H1 (cell line): ENCODE measurements at regions not wholly inside any gene's neighbourhood (a gene's known extent, or its start where the extent isn't known, plus 50 kb on each side); places are given as distances from the start of the nearest gene placed in this dataset.

Source experiments
- CTCF ChIA-PET: fragments of 300-600 bp; sonication (Branson Sonifier 250); formaldehyde crosslinking; loops from one replicate; lab custom pipeline; 2021; ENCODE audit not compliant: partially characterized antibody; lab: Charles Lee
- POLR2A ChIA-PET: fragments of 300-600 bp; sonication (Branson Sonifier 250); formaldehyde crosslinking; loops from one replicate; lab custom pipeline; 2021; ENCODE audit warnings: inconsistent platforms; ENCODE audit not compliant: partially characterized antibody; lab: Charles Lee
- DNase-seq, 2 experiments: peaks; one replicate each; pipeline versions ENCODE4 v3.0.0 to v3.0.0-alpha.2; 2010 to 2022; ENCODE audit warnings: low spot score in 2 of 2, low read depth in 1 of 2, mixed read lengths in 1 of 2
- FAIRE-seq: peaks from 2 replicates; lab custom pipeline; 2011; peaks lifted over from hg19 to GRCh38; lab: Jason Lieb, UNC
- H2AFZ ChIP-seq: 2 replicates; pipeline ENCODE4 v1.8.1; 2012; ENCODE audit warnings: low read length, inconsistent platforms
- H2AK5ac ChIP-seq: 2 replicates; pipeline ENCODE4 v1.6.1; 2013; ENCODE audit warnings: low read depth, low read length
- H2BK120ac ChIP-seq: replicated peaks from 2 replicates; pipeline ENCODE3; 2013; ENCODE audit warnings: low read depth, low read length, inconsistent platforms
- H2BK12ac ChIP-seq: 2 replicates; pipeline ENCODE4 v1.6.1; 2013; ENCODE audit warnings: low read depth, low read length
- H2BK15ac ChIP-seq: 2 replicates; pipeline ENCODE4 v1.6.1; 2013; ENCODE audit warnings: low read length
- H2BK20ac ChIP-seq: 2 replicates; pipeline ENCODE4 v1.6.1; 2013; ENCODE audit warnings: low read length
- H2BK5ac ChIP-seq: 2 replicates; pipeline ENCODE4 v1.6.1; 2013; ENCODE audit warnings: low read depth, low read length
- H3K14ac ChIP-seq: 2 replicates; pipeline ENCODE4 v1.6.1; 2013; ENCODE audit warnings: inconsistent platforms; ENCODE audit not compliant: insufficient read length
- H3K18ac ChIP-seq: 2 replicates; pipeline ENCODE4 v1.6.1; 2013; ENCODE audit warnings: low read length; ENCODE audit errors: extremely low read depth
- H3K23ac ChIP-seq: 2 replicates; pipeline ENCODE4 v1.6.1; 2013; ENCODE audit warnings: inconsistent platforms; ENCODE audit not compliant: insufficient read length
- H3K23me2 ChIP-seq: 2 replicates; pipeline ENCODE4 v1.6.1; 2013; ENCODE audit warnings: low read depth, low read length
- H3K27ac ChIP-seq: 2 replicates; pipeline ENCODE4 v1.6.1; 2011; ENCODE audit warnings: low read depth, low read length, inconsistent platforms
- H3K27me3 ChIP-seq, 4 experiments: replicated peaks in 1 of 4; 1 replicate in 1 of 4; 2 replicates in 3 of 4; pipeline versions ENCODE4 v1.6.1 to v1.8.1; 2011 to 2013; ENCODE audit warnings: low read length in 3 of 4, mild to moderate bottlenecking in 3 of 4, inconsistent platforms in 2 of 4, mixed read lengths in 2 of 4, moderate library complexity in 1 of 4; ENCODE audit not compliant: control insufficient read depth in 3 of 4, insufficient read depth in 3 of 4; ENCODE audit errors: extremely low read depth in 1 of 4
- H3K36me3 ChIP-seq, 4 experiments: 2 replicates each; pipeline versions ENCODE4 v1.6.1 to v1.8.1; 2011 to 2013; ENCODE audit warnings: mild to moderate bottlenecking in 4 of 4, low read length in 3 of 4, moderate library complexity in 2 of 4, control low read depth in 1 of 4, inconsistent platforms in 1 of 4; ENCODE audit not compliant: insufficient read depth in 4 of 4, control insufficient read depth in 2 of 4
- H3K4ac ChIP-seq: replicated peaks from 2 replicates; pipeline ENCODE3; 2013; ENCODE audit warnings: low read length, low read depth, mixed read lengths, inconsistent platforms; ENCODE audit not compliant: insufficient read length
- H3K4me1 ChIP-seq, 4 experiments: replicated peaks in 1 of 4; 1 replicate in 1 of 4; 2 replicates in 3 of 4; pipeline versions ENCODE4 v1.6.1 to v1.8.1; 2011 to 2013; ENCODE audit warnings: low read length in 3 of 4, inconsistent platforms in 2 of 4, mixed read lengths in 1 of 4; ENCODE audit not compliant: insufficient read depth in 4 of 4, control insufficient read depth in 3 of 4
- H3K4me2 ChIP-seq, 2 experiments: 2 replicates each; pipeline versions ENCODE4 v1.6.1 to v1.8.1; 2011 to 2013; ENCODE audit warnings: low read depth in 2 of 2, low read length in 2 of 2, control low read depth in 1 of 2, inconsistent platforms in 1 of 2, mild to moderate bottlenecking in 1 of 2; ENCODE audit not compliant: insufficient read depth in 1 of 2
- H3K4me3 ChIP-seq, 4 experiments: fragments of 200-600, 300-600 bp in 1 of 4; sonication (generic), shearing (Covaris generic), sonication (Bioruptor Twin) in 1 of 4; 2 replicates each; pipeline versions ENCODE4 v1.5.1 to v1.8.1; 2011 to 2016; ENCODE audit warnings: low read length in 4 of 4, low read depth in 3 of 4, control low read depth in 2 of 4, inconsistent platforms in 2 of 4, mild to moderate bottlenecking in 2 of 4, mixed read lengths in 1 of 4, moderate library complexity in 1 of 4; ENCODE audit not compliant: insufficient read depth in 2 of 4; ENCODE audit errors: extremely low read depth in 1 of 4
- H3K56ac ChIP-seq: replicated peaks from 2 replicates; pipeline ENCODE3; 2013; ENCODE audit warnings: low read depth, mild to moderate bottlenecking, mixed read lengths, low read length, inconsistent platforms; ENCODE audit not compliant: insufficient read length
- H3K79me1 ChIP-seq: 2 replicates; pipeline ENCODE4 v1.6.1; 2013; ENCODE audit warnings: low read depth, low read length, control low read depth
- H3K79me2 ChIP-seq, 2 experiments: 2 replicates each; pipeline versions ENCODE4 v1.6.1 to v1.8.1; 2012 to 2013; ENCODE audit warnings: low read length in 2 of 2, mild to moderate bottlenecking in 2 of 2, inconsistent platforms in 1 of 2; ENCODE audit not compliant: insufficient read depth in 2 of 2, control insufficient read depth in 1 of 2
- H3K9ac ChIP-seq, 4 experiments: replicated peaks in 1 of 4; 1 replicate in 1 of 4; 2 replicates in 3 of 4; pipeline versions ENCODE4 v1.6.1 to v1.8.1; 2011 to 2013; ENCODE audit warnings: low read depth in 3 of 4, low read length in 3 of 4, control low read depth in 2 of 4, mild to moderate bottlenecking in 2 of 4, moderate library complexity in 2 of 4, inconsistent platforms in 1 of 4; ENCODE audit errors: extremely low read depth in 1 of 4
- H3K9me3 ChIP-seq, 2 experiments: 2 replicates each; pipeline versions ENCODE4 v1.6.1 to v1.8.1; 2012 to 2013; ENCODE audit warnings: mild to moderate bottlenecking in 2 of 2, moderate library complexity in 2 of 2, control low read depth in 1 of 2, inconsistent platforms in 1 of 2, low read depth in 1 of 2, low read length in 1 of 2, mixed read lengths in 1 of 2; ENCODE audit not compliant: insufficient read depth in 2 of 2
- H4K20me1 ChIP-seq, 2 experiments: replicated peaks in 1 of 2; 2 replicates each; pipeline versions ENCODE3 to v1.8.1; 2011 to 2013; ENCODE audit warnings: inconsistent platforms in 2 of 2, low read length in 2 of 2, mild to moderate bottlenecking in 1 of 2; ENCODE audit not compliant: insufficient read depth in 2 of 2, control insufficient read depth in 1 of 2
- H4K5ac ChIP-seq: 2 replicates; pipeline ENCODE4 v1.6.1; 2013; ENCODE audit warnings: low read length, low read depth, mixed read lengths, inconsistent platforms; ENCODE audit not compliant: insufficient read length
- H4K8ac ChIP-seq: 2 replicates; pipeline ENCODE4 v1.8.0; 2013; ENCODE audit warnings: mild to moderate bottlenecking, moderate library complexity, low read length, inconsistent platforms; ENCODE audit not compliant: insufficient read depth; ENCODE audit errors: extremely low read depth
- H4K91ac ChIP-seq: replicated peaks from 2 replicates; pipeline ENCODE3; 2013; ENCODE audit warnings: low read length, mixed read lengths, inconsistent platforms; ENCODE audit not compliant: insufficient read length
- ASH2L ChIP-seq: fragments of 200-600, 300-600 bp; sonication (generic); IDR thresholded peaks from one replicate; pipeline ENCODE4 v1.7.1; 2017; ENCODE audit warnings: low read length
- BCL11A ChIP-seq, 2 experiments: IDR thresholded peaks; one replicate each; pipeline ENCODE4 v1.6.1; 2011; ENCODE audit warnings: low read depth in 2 of 2, low read length in 2 of 2, mild to moderate bottlenecking in 2 of 2
- CHD1 ChIP-seq: IDR thresholded peaks from 2 replicates; pipeline ENCODE4 v1.6.1; 2012; ENCODE audit warnings: low read depth, low read length, improper control_type of control experiment
- EP300 ChIP-seq, 2 experiments: IDR thresholded peaks; 1 replicate in 1 of 2; 2 replicates in 1 of 2; pipeline ENCODE4 v1.6.1; 2011 to 2012; ENCODE audit warnings: low read depth in 2 of 2, low read length in 2 of 2, mild to moderate bottlenecking in 2 of 2, borderline replicate concordance in 1 of 2, inconsistent platforms in 1 of 2, moderate library complexity in 1 of 2
- JUN ChIP-seq: IDR thresholded peaks from 2 replicates; pipeline ENCODE4 v1.6.1; 2011; ENCODE audit warnings: low read depth, mild to moderate bottlenecking, improper control_type of control experiment, low read length
- MAFK ChIP-seq: IDR thresholded peaks from 2 replicates; pipeline ENCODE4 v1.6.1; 2012; ENCODE audit warnings: low read depth, mild to moderate bottlenecking, improper control_type of control experiment, low read length
- POLR2A ChIP-seq, 2 experiments: IDR thresholded peaks; 1 replicate in 1 of 2; 2 replicates in 1 of 2; pipeline ENCODE4 v1.6.1; 2011; ENCODE audit warnings: low read depth in 2 of 2, low read length in 2 of 2, mild to moderate bottlenecking in 2 of 2; ENCODE audit errors: control extremely low read depth in 1 of 2
- POU5F1 ChIP-seq: IDR thresholded peaks from 2 replicates; pipeline ENCODE4 v1.6.1; 2011; ENCODE audit warnings: low read depth, mild to moderate bottlenecking, low read length, moderate library complexity
- RNF2 ChIP-seq: fragments of 200-900, 300-1000 bp; sonication (generic); IDR thresholded peaks from 2 replicates; pipeline ENCODE4 v1.7.1; 2016; ENCODE audit warnings: borderline replicate concordance, low read depth, mild to moderate bottlenecking, antibody characterized with exemption, low read length; ENCODE audit not compliant: poor library complexity, severe bottlenecking; ENCODE audit errors: missing control alignments
- RXRA ChIP-seq: IDR thresholded peaks from 2 replicates; pipeline ENCODE4 v1.6.1; 2011; ENCODE audit warnings: low read depth, mild to moderate bottlenecking, low read length, moderate library complexity; ENCODE audit not compliant: insufficient read depth
- SAP30 ChIP-seq: fragments of 300-600 bp; sonication (generic); IDR thresholded peaks from 2 replicates; pipeline ENCODE4 v1.7.1; 2012; ENCODE audit warnings: low read length, moderate library complexity, mild to moderate bottlenecking, inconsistent platforms; ENCODE audit not compliant: insufficient read depth, insufficient replicate concordance
- SIRT6 ChIP-seq: IDR thresholded peaks from one replicate; pipeline ENCODE4 v1.7.1; 2012; ENCODE audit warnings: low read length, inconsistent platforms
- TAF7 ChIP-seq: optimal IDR thresholded peaks from 2 replicates; pipeline ENCODE3; 2011; ENCODE audit warnings: low read depth, mild to moderate bottlenecking, inconsistent platforms, low read length, moderate library complexity, borderline replicate concordance
- WGBS, 2 experiments: shearing (Covaris generic) in 1 of 2; methylation state at CpG; one replicate each; pipeline versions ENCODE4 v1.1.6 to v1.1.7; 2013 to 2015; ENCODE audit warnings: low lambda C conversion rate in 2 of 2, mixed read lengths in 2 of 2, inconsistent platforms in 1 of 2, low coverage in 1 of 2, missing lambda C conversion rate in 1 of 2; ENCODE audit not compliant: insufficient replicate concordance in 2 of 2, insufficient coverage in 1 of 2, insufficient read length in 1 of 2; ENCODE audit errors: extremely low coverage in 1 of 2, missing lambda C conversion rate in 1 of 2; 5-methylcytosine and 5-hydroxymethylcytosine counted together
- TF ChIP-seq, protein P1 (sequence below): IDR thresholded peaks from 2 replicates; pipeline ENCODE4 v1.6.1; 2012; ENCODE audit warnings: inconsistent platforms

DNA sequence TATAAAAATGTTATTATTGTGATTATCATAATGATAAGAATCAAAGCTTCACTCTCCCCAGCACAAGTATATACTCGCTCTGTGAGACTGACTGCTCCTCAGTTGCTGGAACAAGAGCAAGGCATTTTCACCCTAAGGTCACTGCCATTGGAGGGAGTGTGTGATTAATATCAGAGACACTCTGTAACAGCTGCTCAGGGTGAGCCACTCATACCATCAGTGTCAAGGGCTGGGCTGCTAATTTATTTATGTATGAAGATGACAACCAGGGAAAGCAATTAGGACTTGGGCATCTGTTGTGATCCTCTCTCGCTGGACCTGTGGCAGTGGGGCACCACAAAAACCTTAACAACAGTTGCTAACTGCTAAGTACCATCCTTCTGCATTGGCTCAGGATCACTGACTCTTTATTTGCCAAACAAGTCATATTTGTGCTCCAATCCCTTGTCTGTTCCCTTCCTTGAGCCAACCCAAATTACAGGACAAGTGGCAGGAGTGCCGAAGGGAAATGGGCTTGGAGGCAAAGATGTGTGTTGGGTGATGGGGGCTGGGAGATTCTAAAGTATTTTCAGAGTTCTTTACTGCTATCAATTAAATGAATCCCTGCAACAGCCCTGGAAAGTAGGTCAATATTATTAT lies 297.5 kb upstream of the STT3B start:
- Histone ChIP-seq H2AK5ac (no peak overlapping the region), H3K4me2 (no peak overlapping the region), H3K23ac (no peak overlapping the region), H3K9ac (no peak overlapping the region), H3K18ac (no peak overlapping the region), H2BK120ac (no peak overlapping the region), H3K27me3 (no peaks in the 10 kb centered on the region), H4K91ac (no peak overlapping the region), H3K56ac (no peak overlapping the region), H2BK12ac (no peak overlapping the region), H3K23me2 (no peaks in the 10 kb centered on the region), H3K79me2 (no peaks in the 10 kb centered on the region), H3K4ac (no peak overlapping the region), H3K9me3 (no peaks in the 10 kb centered on the region), H4K8ac (no peak overlapping the region), H3K27ac (no peak overlapping the region), H2BK5ac (no peak overlapping the region), H3K36me3 (no peaks in the 10 kb centered on the region; a peak in 1 of 8 replicates), H3K4me1 (peaks cover 0 to 6% (median 1%) of the 10 kb centered on the region in 4 experiments; a peak in 1 of 7 replicates), H4K5ac (no peak overlapping the region), H2BK15ac (no peak overlapping the region), H3K4me3 (no peak overlapping the region), H2AFZ (no peak overlapping the region), H3K14ac (no peak overlapping the region), H3K79me1 (no peaks in the 10 kb centered on the region), H4K20me1 (no peaks in the 10 kb centered on the region), H2BK20ac (no peak overlapping the region)
- FAIRE-seq (no peak), DNase-seq (no peak)
- ChIA-PET CTCF (no interaction called here), POLR2A (no interaction called here)
- WGBS, 2 experiments: 78% methylated on average over 3 of the region's 3 CpGs; no CpG with 5 or more reads in 1 of the 2 experiments
- TF ChIP-seq, protein P1, sequence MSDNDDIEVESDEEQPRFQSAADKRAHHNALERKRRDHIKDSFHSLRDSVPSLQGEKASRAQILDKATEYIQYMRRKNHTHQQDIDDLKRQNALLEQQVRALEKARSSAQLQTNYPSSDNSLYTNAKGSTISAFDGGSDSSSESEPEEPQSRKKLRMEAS: no peak
- TF ChIP-seq SIRT6 (no peak), RXRA (no peak), RNF2 (no peak), BCL11A (IDR thresholded peaks at IDR 0.05; ENCODE audit: low read depth in 2 of 2, low read length in 2 of 2) (no peak), ASH2L (no peak), POU5F1 (no peak), MAFK (no peak), CHD1 (no peak), JUN (no peak), POLR2A (IDR thresholded peaks at IDR 0.05; ENCODE audit: control extremely low read depth in 1 of 2, low read depth in 2 of 2, low read length in 2 of 2) (no peak), SAP30 (no peak), EP300 (IDR thresholded peaks at IDR 0.05; ENCODE audit: borderline replicate concordance in 1 of 2, low read depth in 2 of 2, low read length in 2 of 2) (no peak), TAF7 (no peak)
